Stimulated activated CD4-positive, alpha-beta T cell treated with anti-CD3 and anti-CD28 coated beads, Interleukin-4, amount 100 ng/mL, for 1 hour (primary cell): ENCODE measurements at regions not wholly inside any gene's neighbourhood (a gene's known extent, or its start where the extent isn't known, plus 50 kb on each side); places are given as distances from the start of the nearest gene placed in this dataset.

ENCODE experiments used
- DNase-seq: peaks from one replicate; pipeline ENCODE4 v3.0.0-alpha.2; 2020

DNA sequence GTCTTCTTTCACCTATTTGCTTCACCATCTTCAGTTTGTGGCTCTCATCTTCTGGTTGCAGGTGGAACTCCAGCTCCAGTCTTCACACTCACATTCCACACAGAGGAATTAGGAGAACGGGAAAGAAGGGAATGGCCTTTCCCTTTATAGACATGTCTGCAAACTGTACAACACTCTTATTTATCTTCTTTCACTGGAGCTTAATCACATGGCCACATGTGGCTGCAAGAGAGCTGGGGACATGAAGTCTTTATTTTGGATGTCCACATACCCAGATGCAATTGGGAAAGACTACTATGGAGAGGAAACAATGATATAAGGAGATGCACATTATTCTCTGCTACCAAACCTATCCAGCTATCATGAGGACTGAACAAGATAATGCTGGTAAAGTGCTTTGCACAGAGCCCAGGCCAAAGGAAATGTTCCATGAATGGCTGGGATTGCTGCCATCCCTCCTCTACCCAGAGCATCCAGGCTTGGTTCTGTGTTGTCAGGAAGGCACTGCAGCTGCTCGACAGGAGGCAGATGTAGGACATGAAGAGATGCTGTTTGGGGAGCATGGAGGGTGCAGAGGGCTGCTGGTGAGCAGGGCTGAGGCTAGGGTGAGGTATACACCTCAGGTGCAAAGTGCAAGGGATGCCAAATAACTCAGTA lies 183.8 kb upstream of the TBX20 start:
- DNase-seq: no peak

DNA sequence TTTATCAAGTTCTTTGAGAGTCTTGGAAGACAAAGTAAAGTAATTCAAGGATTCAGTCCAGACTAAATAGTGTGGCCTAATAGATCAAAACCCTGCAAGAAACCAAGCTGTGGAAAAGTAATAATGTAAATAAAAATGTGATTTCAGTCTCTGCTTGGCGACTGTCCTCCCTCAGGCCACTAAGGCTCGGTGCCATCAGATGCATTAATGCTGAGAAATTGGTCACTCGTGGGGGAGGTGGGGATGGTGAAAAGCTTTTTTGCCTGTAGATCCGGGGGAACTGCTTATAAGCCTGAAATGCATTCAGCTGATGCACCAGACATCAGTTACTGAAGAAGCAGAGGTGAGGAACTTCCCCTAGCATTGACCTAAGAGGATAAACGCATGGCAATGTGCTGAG lies 182.6 kb upstream of the TBX20 start:
- DNase-seq: no peak

DNA sequence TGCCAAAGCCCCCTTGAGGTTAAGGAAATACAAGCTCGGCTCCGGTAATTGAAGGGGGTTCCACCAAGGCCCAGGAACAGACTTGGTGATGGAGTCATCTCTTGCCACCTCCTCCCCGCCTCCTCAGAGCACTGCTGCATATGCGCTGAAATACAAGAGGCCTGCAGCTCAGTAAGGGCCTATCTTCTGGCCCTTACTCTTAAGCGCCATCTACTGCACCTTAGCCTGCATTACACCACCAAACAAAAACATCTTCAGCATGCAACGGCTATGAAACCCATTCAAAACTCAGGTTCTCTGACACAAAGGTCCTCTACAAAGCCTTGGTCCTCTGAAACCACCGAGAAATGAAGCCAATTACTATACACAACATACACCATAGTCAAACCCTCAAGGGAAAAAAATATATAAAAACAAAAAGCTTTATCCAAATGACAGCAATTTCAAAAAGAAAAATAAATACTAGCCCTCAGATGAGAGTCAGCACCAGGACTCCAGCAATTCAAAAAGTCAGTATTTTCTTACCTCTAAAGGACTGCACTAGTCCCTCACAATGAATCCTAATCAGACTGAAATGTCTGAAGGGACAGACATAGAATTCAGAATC lies 176.8 kb upstream of the TBX20 start:
- no peak for DNase-seq

DNA sequence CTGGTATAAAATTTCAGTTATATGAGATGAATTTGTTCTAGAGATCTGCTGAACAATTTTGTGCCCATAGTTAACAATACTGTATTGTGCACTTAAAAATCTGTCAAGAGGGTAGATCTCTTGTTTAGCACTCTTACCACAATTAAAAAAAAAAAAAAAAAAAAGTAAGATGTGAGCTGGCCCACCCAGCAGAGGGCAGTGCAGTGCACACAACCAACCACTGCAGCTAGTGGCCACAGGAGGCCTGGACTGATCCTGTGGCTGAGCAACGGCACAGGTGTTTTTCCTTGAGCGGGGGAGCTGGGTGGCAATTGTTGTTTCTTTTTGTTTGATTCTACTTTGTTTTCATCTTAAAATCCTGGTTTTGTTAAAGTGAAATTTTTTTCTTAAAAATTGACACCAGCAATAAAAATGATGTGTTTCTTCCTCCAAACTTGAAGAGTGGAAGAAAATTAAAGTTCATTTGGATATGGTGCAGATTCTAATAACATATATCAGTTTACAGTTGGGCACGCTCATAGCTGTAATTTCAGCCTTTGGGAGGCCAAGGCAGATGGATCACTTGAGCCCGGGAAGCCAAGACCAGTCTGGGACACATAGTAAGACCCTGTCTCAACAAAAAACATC lies 171.1 kb upstream of the TBX20 start:
- peak; percentile 57 for DNase-seq

DNA sequence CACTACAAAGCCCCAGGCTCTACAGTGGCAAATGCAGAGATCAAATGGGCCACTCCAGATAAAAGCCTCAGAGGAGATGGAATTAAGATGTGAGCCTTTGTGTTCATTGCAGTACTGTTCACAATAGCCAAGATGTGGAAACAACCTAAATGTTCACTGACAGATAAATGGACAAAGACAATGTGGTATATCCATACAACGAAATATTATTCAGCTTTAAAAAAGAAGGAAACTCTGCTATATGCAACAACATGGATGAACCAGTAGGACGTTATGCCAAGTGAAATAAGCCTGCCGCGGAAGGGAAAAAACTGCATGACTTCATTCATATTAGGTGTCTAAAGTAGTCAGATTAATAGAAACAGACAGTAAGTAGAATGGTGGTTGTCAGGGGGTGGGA lies 170.5 kb upstream of the TBX20 start:
- DNase-seq: no peak

DNA sequence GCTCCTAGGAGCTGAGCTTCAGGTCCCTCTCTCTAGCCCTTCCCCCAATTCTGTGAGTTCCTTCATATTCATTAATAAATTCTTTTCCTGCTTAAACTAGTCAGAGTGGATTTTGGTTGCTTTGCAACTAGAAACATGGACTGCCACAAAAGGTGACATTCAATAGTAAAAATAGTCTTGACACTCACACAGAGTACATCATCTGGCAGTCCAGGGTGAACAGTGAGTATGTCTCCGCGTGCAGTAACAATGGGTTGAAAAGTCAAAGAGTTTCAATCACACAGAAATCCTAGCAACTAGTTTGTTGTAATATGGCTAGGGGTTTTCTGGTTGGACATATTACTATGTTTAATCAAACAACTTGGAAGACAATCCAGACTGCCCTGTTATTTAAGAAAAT lies 168.8 kb upstream of the TBX20 start:
- no peak for DNase-seq

DNA sequence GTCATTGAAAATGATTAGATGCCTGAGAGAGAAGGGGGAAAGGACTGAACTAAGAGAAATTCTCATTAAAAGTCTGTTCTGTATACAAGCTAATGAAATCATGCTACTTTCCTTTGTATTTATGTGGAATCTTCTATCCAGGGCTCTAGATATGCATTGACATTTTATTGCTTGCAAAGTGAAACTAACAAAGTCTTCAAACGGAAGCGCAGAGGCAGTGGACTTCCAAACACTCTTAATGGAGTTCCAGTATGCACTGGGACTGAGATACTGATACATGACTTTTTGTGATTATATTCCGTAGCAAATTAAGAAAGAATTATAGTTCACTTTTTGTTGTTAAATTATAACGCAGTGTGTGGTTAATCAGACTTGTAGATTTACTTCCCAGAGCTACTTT lies 166.8 kb upstream of the TBX20 start:
- DNase-seq: no peak

DNA sequence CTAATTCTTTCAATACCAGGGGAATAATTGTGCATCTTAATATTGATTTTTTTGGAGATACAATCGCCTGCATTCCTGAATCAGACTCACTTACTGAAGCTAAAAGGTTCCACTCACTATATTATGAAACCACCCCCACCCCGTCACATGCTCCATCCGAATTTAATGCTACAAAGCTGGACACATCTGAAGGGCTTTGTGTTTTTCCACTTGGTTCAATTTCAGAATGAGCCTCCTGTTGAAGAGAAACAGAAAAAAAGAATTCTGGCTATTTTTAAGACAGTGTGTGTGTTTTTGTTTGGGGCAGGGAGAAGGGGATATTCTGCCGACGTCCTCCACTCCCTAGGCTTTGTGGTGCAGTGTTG lies 165.5 kb upstream of the TBX20 start:
- DNase-seq: no peak

DNA sequence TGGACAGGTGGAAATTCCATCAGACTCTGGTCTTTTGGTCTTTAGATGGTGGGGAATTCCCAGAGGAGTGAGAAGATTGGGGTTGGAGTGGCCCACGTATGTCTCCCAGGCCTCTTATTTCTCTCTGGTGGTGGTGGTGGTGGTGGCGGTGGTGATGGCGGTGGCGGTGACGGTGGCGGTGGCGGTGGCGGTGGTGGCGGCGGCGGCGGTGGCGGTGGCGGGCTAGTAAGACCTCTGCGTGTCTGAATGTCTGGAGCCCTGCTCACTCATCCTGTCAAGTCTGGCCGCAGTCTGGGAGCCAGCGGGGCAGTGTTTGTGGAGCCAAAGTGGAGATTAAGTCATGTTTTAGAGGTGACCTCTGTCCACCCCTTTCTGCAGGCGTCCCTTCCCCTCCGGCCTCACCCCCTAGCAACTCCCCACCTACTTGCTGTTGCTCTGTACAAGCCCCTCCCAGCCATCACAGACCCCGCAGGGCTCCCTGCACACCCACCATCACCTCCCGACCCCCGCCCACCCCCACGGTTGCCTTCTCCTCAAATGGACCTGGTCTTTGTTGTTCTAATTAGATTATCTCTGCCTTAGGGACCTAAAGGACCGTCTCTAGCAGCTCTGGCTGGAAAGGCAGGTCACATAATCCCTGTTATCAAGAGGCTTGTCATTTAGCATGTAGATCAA lies 165.0 kb upstream of the TBX20 start:
- DNase-seq: no peak

DNA sequence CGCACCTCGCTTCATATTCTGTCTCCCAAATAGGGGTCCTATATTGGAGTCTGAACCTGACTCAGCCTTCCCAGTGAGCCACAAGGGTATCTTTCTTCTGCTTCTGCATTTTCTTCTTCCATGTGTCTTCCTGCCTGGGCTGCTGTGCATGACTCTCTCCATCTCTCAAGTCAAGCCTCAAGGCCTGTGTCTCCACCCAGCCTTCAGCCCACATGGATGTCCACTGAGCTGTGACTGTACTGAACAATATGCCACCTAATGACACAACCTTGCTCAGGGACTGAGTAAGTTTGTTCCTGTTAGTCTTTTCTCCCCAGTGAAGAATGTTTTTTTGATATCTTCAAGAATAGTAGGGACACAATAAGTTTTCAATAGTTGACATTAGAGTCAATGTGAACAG lies 162.7 kb upstream of the TBX20 start:
- no peak for DNase-seq

DNA sequence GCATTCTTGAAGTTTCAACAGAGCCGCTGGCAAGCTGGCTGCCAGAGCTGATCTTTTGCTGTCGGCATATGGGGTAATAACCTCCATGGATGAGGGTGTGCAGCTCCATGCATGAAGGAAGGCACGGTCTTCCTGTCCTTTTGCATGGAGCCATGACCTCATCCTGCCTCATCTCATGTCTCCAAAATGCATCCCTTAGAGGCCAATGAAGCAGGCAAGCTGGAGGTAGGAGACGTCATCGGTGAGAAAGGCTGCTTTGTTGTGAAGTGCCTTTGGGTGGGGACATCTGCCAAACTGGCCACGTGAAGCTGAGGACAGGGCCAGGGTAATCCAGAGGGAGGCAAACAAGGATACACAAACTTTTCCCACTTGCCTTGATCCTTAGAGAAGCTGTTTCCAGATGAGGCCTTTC lies 161.5 kb upstream of the TBX20 start:
- no peak for DNase-seq

DNA sequence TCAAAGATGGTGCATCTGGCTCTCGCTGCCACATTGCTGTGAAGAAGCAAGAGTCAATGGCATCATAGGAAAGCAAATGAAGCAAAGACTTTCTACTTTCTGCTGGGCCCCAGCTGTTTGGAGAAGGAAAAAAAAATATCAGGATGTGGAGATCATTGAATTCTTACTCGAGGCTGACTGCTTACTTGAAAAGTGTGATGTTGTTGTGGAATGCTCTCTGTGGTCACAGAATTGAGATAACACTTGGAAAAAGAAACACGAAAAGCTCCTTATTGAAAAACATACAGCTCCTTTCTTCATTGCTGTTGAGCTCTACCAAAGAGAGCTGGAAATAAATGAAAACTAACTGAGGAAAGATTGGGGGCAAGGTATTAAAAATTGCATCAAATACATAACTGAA lies 157.4 kb upstream of the TBX20 start:
- DNase-seq: no peak

DNA sequence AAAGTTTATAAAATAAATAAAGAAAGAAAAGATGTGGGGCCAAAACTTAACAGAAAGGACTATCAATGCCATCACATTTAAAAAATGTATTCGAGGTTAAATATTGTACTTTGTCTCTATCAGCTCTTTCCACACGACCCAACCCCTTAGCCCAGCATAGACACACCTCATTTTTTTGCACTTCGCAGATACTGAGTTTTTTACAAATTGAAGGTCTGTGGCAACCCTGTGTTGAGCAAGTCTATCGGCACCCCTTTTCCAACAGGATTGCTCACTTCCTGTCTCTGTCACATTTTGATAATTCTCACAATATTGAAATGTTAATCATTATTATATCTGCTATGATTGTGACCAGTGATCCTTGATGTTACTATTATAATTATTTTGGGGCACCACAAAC lies 151.6 kb upstream of the TBX20 start:
- DNase-seq: no peak

DNA sequence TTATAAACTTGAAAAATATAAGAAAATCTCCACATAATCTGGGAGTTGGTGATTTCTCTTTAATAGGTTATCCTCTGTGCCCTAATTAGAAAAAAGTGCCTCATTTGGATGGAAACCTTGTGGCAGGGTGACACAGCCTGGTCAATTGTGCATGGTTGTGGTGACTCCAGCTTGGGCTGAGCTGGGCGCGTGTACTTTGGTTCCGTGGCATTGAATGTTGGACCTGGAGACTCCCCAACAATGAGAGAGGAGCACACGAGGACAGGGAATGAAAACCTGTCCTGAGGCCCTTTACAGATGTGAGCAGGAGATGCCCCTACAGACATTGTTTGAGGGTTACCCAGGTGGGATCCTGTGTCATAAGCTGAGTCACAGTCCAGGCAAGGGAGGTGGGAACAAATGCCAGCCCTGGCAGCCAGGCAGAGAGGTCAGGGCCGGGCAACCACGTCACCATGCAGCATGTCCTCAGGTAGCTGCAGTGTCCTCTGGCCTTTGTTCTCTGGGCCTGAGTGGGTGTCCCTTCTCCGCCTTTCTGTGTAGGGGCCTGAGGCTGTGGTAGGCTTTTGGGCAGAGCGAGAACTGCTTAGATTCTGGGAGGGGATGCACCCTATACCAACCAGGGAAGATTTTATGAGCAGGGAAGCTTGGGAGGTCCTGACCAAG lies 147.4 kb upstream of the TBX20 start:
- DNase-seq: no peak

DNA sequence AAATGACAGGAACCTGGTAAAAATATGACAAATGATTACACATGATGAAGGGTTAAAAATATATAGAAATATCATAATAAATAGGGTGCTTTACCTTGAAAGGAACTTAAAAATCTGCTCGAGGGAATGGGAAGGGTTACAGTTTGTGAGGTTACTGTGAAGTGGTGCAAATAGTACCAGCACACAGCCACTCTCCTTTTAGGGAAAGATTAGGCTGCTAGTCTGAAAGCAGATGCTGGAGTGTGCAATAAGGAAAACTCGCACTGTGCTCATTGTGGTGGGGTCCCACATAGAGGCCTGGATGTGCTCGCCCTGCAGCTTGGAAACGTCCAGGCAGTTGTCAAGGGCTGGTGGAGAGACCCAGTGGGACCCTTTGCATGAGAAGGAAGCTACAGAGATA lies 145.9 kb upstream of the TBX20 start:
- no peak for DNase-seq

DNA sequence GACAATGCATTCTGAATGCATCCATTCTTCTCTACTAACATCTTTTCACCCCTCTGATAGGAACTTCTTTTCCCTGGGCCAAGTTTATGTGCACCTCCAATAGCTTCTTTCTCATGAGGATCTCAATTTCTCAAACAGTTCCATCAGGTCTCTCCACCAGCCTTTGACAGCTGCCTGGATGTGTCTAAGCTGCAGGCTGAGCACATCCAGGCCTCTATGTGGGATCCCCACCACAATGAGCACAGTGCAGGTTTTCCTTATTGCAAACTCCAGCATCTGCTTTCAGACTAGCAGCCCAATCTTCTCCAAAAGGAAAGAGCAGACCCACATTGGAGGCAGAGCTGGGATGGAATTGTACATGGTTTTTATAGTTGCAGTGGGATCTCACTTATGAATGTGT lies 145.3 kb upstream of the TBX20 start:
- no peak for DNase-seq

DNA sequence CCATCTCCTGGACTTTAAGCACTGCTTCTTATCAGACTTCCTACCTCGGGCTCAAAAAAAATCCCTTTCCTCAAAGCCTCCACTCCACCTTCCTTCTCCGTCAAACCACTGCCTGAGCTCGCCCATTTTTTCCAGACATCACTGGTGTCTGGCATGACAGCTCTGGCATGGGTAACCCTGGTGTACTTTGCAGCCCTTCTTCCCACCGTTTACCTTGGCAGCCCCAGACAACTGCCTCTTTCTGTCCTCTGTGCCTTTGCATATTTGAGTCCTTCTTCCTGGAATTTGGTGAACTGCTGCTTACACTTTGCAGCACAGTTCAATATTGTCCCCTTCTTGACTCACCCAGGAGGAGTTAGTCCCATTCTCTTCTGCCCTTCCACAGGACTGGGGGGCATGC lies 144.6 kb upstream of the TBX20 start:
- no peak for DNase-seq

DNA sequence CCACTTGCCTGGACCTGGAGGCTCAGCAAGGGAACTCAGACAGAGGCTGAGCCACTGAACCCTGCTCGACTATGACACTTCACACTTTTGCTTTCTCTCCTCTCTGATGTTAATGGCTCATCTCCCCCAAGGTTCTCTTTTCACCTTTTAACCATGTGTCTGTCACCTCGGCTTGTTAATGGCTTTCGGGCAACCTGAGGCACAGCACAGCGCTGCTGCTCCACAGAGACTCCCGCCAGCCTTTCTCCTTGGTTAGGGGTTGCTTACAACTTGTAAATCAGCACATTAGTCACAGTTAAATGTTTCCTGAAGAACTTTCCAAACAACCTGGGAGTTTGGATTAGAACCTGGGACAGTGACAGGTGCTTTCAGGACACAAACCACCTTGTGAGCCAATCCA lies 136.2 kb upstream of the TBX20 start:
- DNase-seq: no peak

DNA sequence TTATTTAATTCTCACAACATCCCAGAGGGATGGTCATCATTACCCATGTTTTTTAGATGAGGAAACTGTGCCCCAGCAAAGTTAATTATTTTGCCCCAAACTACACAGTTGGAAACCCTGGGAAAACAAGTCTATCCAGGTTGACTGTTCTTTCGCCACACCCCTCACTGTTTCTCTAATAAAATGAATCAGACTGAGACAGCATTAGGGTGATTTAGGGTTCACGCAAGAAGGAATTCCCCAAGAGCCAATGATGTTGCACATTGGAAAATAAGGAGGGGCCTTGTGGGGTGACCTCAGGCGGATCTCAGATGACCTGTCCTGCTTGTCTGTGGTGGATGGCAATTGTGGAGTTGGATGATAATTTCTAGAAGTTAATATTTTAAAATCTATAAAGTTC lies 135.7 kb upstream of the TBX20 start:
- no peak for DNase-seq

DNA sequence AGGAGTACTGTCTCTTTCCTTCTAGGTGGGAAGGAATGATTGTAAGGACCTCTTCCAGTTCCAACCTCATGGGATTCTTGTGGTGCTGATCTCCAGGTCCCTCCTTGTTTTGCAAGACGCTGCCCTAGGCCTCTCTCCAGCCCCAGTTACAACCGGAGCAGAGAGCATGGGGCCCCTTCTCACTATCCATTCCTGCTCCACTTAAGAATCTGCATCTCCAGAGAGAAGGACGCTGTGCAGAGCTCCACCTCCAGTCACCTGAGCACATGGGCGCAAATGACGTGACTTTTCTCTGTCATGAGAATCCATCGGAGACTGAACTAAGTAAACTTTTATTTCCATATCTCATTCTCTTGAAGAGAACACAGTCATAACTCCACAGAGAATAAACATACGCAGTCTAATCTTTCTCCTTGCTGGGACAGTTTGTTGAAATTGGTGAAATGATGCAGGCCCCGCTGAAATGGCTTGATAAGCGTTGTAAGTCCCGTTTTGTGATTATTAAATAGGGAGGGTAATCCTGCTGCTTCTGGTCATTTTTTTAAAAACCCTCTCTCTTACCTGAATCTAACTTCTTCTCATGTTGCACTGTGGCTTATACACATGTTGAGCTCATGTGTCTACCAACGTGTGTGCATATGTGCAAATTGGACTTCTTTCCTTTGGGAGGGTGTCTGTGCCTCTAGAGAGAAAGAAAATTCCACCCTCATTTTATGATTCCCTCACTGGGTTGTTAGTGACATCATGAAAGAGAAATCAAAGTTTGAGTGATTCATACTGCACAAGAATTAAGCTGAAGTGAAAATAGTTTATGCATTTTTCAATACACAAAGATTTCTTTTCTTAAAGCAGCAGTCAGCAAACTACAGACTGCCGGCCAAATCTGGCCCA lies 133.2 kb upstream of the TBX20 start:
- DNase-seq: no peak

DNA sequence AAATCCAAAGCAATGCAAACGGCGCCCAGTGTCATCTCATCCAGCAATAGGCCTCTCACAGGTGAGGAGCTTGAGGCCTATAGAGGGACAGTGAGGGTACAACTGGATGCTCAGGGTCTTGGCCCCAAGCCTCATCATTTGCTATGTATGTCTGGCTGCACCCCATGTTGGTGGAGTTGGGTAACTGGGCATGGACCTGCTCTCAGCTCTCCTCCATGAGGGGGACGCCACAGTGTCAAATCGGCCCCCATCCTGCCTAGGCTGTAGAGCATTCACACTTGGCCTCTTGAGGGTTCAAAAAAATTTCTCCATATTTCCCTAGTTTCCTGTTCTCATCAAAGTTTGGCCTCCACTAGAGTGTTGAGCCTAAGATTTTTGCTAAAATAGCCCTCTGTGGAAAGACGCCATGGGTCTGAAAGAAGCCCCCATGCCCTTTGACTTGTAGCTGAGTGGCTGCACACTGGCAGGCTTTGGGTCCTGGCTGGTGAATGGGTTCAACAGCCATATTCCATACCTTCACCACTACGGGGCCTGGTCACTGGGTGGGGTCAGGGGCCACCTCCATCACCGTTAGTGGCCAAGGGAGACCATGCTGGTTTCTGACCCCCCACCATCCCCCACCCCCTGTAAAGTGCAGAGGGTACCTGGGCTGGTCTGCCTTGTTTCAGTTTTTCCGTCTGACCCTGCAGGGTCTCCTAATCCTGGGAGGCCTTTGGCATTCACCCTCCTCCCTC lies 132.3 kb upstream of the TBX20 start:
- DNase-seq: no peak
